ENCODE measurements at regions not wholly inside any gene's neighbourhood (a gene's known extent, or its start where the extent isn't known, plus 50 kb on each side); places are given as distances from the start of the nearest gene placed in this dataset.
"Not testable (repeated sequence)": the region's sequence is repeated elsewhere in the genome, so short reads cannot be mapped to it uniquely, and the experiment has no call there.

GRCh38 chr2:94725543-94725942 lies 145.7 kb upstream of the TEKT4 start:
- H3K9me3 ChIP-seq, result no peaks in the 10 kb centered on the region
- no peaks in the 10 kb centered on the region for H3K36me3 ChIP-seq
- no peak for ATAC-seq
- no peak overlapping the region for H3K27ac ChIP-seq
- H3K4me3 ChIP-seq, result no peak overlapping the region
- 80 to 88% methylated on average over 10 of the region's 11 CpGs for WGBS, 2 donors (ENCODE audit: low coverage in 1 of 2)
- H3K4me1 ChIP-seq, result no peaks in the 10 kb centered on the region
- H3K27me3 ChIP-seq, result no peaks in the 10 kb centered on the region
- no peak for TF ChIP-seq EP300 (IDR thresholded peaks at IDR 0.05)
- TF ChIP-seq POLR2AphosphoS5 (IDR thresholded peaks at IDR 0.05), result no peak
- TF ChIP-seq POLR2A (IDR thresholded peaks at IDR 0.05), result no peak
- TF ChIP-seq CTCF (IDR thresholded peaks at IDR 0.05), result no peak

- not testable (repeated sequence) for H3K4me3 ChIP-seq, H3K27ac ChIP-seq, H3K27me3 ChIP-seq, H3K4me1 ChIP-seq, ATAC-seq, H3K36me3 ChIP-seq, H3K9me3 ChIP-seq
- WGBS, 2 donors (ENCODE audit: low coverage in 1 of 2), result 13 to 31% methylated on average over 2 to 9 of the region's 34 CpGs
These were observed 135.7 kb upstream of the TEKT4 start for GRCh38 chr2:94735536-94735935.

GRCh38 chr2:94737145-94737544 lies 134.1 kb upstream of the TEKT4 start:
- H3K27ac ChIP-seq, H3K9me3 ChIP-seq, H3K27me3 ChIP-seq, H3K4me3 ChIP-seq, H3K36me3 ChIP-seq, H3K4me1 ChIP-seq, ATAC-seq: not testable (repeated sequence)
- 77 to 92% methylated on average over 3 to 9 of the region's 17 CpGs for WGBS, 2 donors (ENCODE audit: low coverage in 1 of 2)

- not testable (repeated sequence) for H3K4me1 ChIP-seq, H3K36me3 ChIP-seq, ATAC-seq, H3K27me3 ChIP-seq, H3K9me3 ChIP-seq, H3K4me3 ChIP-seq, H3K27ac ChIP-seq
- WGBS, 2 donors (ENCODE audit: low coverage in 1 of 2), result 90 to 95% methylated on average over 2 to 18 of the region's 25 CpGs
These were observed 133.4 kb upstream of the TEKT4 start for GRCh38 chr2:94737736-94738342.

- no peak for ATAC-seq
- H3K4me3 ChIP-seq, result no peak overlapping the region
- H3K4me1 ChIP-seq, result no peaks in the 10 kb centered on the region
- no peaks in the 10 kb centered on the region for H3K9me3 ChIP-seq
- no peaks in the 10 kb centered on the region for H3K36me3 ChIP-seq
- no peak for TF ChIP-seq POLR2AphosphoS5 (IDR thresholded peaks at IDR 0.05)
- no peak for TF ChIP-seq CTCF (IDR thresholded peaks at IDR 0.05)
- TF ChIP-seq EP300 (IDR thresholded peaks at IDR 0.05), result no peak
- TF ChIP-seq POLR2A (IDR thresholded peaks at IDR 0.05), result no peak
- 83 to 95% methylated on average over 2 of the region's 2 CpGs for WGBS, 2 donors (ENCODE audit: low coverage in 1 of 2)
- peaks cover 3% of the 10 kb centered on the region for H3K27me3 ChIP-seq
- no peak overlapping the region for H3K27ac ChIP-seq
These were observed 117.7 kb upstream of the TEKT4 start for GRCh38 chr2:94753466-94753998.

GRCh38 chr2:94758546-94758945 lies 112.7 kb upstream of the TEKT4 start:
- WGBS, 2 donors (ENCODE audit: low coverage in 1 of 2), result 83 to 86% methylated on average over 1 to 4 of the region's 5 CpGs
- H3K27me3 ChIP-seq, result no peaks in the 10 kb centered on the region

More at GRCh38 chr2:94758546-94758945, 112.7 kb upstream of the TEKT4 start:
- Histone ChIP-seq H3K36me3 (no peaks in the 10 kb centered on the region), H3K27ac (no peak overlapping the region), H3K4me1 (no peaks in the 10 kb centered on the region), H3K9me3 (no peaks in the 10 kb centered on the region), H3K4me3 (no peak overlapping the region)
- no peak for TF ChIP-seq EP300 (IDR thresholded peaks at IDR 0.05)
- no peak for TF ChIP-seq POLR2AphosphoS5 (IDR thresholded peaks at IDR 0.05)
- no peak for TF ChIP-seq CTCF (IDR thresholded peaks at IDR 0.05)
- no peak for TF ChIP-seq POLR2A (IDR thresholded peaks at IDR 0.05)
- no peak for ATAC-seq

Measured in gastroesophageal sphincter (tissue), 4 donors.